Astrocyte of the hippocampus (primary cell): ENCODE measurements at regions not wholly inside any gene's neighbourhood (a gene's known extent, or its start where the extent isn't known, plus 50 kb on each side); places are given as distances from the start of the nearest gene placed in this dataset.
A peak's percentile ranks its signal among the peaks of the same experiment; 100 is the strongest.

Experiments
- DNase-seq: peaks from one replicate; pipeline ENCODE4 v3.0.0; 2011; ENCODE audit warnings: low read depth, low spot score

- DNase-seq: peak; percentile 62
These were observed 123.4 kb upstream of the FOXD3 start for GRCh38 chr1:63198871-63199394.

DNA sequence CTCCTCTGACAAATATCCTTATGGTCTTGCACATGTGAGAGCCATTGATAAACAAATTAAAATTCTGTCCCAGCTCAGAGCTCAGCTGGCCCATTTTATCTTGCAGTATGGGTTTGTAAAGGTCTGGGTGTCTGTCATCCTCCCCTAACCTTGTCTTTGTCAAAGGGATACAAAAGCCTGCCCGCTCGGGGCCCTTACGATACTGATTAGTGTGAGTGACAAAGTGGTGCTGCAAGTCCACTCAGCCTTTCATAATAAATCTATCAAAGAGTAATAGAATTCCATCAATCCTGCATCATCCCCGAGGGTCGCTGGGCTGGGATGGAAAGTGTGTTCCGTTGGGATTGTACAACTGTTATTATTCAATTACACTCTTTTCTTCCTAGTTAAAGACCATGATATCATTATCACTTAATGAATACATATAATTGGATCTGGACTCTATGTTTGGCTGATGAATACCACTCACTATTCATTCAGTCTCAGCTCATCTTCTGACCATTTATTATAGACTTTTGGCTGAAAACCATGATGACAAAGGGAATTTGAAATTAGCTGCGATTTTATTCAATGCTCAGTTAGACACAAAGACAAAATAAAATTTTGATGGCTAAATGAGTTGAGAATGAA lies 122.5 kb upstream of the FOXD3 start:
- no peak for DNase-seq

- no peak for DNase-seq
These were observed 121.7 kb upstream of the FOXD3 start for GRCh38 chr1:63200676-63201075.

DNA sequence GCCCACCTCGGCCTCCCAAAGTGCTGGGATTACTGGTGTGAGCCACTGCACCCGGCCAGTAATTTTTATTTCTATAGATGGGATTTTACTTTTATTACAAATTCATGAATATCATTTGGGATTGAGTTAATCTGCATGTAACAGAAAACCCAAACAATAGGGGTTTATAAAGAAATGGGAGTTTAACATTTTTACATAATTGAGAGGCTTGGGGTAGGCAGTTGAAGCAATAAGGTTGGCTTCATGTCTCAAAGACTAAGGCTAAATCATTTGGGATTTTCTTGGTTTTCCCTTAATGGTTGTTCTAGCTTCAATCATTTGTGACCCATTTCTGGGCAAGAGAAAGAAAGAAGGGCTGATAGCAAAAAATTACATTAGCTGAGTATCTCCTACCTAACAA lies 118.7 kb upstream of the FOXD3 start:
- no peak for DNase-seq

DNA sequence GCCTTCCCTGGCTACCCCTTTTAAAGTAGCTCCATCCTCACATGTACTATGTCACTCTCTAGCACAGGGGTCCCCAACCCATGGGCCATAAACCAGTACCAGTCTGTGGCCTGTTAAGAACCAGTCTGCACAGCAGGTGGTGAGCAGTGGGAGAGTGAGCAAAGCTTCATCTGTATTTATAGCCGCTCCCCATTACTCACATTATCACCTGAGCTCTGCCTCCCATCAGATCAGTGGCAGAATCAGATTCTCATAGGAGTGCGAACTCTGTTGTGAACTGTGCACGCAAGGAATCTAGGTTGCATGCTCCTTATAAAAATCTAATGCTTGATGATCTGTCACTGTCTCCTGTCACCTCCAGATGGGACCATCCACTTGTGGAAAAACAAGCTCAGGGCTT lies 116.6 kb upstream of the FOXD3 start:
- DNase-seq: no peak

- DNase-seq: no peak
These were observed 107.8 kb upstream of the FOXD3 start for GRCh38 chr1:63214553-63214952.

DNA sequence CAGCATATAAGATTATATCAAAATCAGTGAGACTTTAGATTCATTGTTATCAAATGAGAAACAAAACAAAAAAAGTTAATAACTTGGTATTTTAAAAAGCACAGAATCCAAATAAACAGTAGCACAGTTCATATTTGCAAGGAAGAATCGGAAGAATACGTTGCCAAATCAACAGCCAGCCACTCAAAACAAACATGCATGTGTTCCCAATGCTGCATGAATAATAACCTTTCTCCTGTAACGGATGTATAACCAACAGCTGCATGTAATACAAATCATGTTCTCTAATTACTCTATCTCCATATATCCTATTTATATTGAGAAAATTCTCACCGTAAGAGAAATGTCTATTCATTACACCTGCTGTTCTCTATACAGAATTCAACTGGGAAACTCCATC lies 98.9 kb upstream of the FOXD3 start:
- DNase-seq: no peak

GRCh38 chr1:63230722-63231121 lies 91.6 kb upstream of the FOXD3 start:
- no peak for DNase-seq

GRCh38 chr1:63238721-63239120 lies 83.6 kb upstream of the FOXD3 start:
- DNase-seq: no peak

- DNase-seq: no peak
These were observed 77.2 kb upstream of the FOXD3 start for GRCh38 chr1:63245186-63245585.

- DNase-seq: no peak
These were observed 74.2 kb upstream of the FOXD3 start for GRCh38 chr1:63248216-63248615.

DNA sequence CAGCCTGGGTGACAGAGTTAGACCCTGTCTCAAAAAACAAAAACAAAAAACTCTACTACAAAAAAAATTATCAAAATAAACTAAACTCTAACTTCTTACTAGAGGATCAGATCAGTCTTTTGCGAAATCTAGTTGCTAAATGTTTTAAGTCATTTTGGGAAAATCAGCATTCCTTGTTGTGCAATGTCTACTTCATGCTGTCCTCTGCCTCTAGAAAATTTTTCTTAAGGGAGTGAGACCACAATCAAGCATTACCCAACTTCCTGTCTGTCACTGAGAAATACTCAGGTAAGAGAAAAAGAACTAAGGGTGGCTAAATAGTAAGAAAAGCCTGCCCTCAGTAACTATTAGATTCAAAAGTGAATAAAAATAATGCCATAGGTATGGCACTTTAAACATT lies 67.2 kb upstream of the FOXD3 start:
- no peak for DNase-seq

DNA sequence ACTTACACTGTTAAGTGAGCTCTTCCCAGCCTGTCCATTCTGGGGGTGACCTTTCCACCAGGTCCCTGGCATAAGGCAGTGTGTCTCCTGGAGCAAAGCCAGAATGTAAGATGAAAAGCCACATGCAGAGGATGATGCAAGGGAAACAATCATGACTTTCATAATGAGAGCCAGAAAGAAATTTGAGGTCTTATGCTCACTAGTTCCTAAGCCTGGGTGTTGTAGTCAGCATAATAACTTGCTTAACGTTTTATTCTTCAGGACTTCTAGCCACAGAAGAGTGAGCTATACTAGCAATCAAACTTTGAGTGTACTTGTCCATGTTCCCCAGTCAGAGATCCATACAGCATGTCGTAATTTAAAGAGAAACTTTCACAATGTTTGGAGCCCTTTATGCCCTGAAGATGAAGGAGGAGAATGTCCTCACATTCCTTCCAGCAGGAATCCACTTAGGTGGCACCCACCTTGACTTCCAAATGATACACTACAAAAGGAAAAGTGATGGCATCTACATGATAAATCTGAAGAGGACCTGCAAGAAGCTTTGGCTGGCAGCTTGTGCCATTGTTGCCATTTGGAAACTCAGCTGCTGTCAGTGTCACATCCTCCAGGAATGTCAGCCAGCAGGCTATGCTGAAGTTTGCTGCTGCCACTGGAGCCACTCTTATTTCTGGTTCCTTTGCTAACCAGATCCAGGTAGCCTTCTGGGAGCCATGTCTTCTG lies 60.5 kb upstream of the FOXD3 start:
- no peak for DNase-seq

- DNase-seq: no peak
These were observed 60.0 kb upstream of the FOXD3 start for GRCh38 chr1:63262459-63262770.

GRCh38 chr1:63264161-63264560 lies 58.2 kb upstream of the FOXD3 start:
- no peak for DNase-seq

DNA sequence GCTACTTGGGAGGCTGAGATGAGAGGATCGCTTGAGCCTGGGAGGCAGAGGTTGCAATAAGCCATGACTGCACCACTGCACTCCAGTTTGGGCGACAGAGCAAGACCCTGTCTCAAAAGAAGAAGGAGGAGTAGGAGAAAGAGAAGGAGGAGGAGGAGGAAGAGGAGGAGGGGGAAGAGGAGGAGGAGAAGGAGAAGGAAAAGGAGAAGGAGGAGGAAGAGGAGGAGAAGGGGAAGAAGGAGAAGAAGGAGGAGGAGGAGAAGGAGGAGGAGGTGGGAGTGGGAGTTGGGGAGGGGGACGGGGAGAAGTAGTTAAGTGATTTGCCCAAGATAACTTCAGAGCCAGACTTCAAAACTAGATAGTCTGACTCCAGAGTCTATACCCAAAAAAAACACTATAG lies 55.5 kb upstream of the FOXD3 start:
- no peak for DNase-seq

GRCh38 chr1:63268876-63269275 lies 53.5 kb upstream of the FOXD3 start:
- peak; percentile 16 for DNase-seq

DNA sequence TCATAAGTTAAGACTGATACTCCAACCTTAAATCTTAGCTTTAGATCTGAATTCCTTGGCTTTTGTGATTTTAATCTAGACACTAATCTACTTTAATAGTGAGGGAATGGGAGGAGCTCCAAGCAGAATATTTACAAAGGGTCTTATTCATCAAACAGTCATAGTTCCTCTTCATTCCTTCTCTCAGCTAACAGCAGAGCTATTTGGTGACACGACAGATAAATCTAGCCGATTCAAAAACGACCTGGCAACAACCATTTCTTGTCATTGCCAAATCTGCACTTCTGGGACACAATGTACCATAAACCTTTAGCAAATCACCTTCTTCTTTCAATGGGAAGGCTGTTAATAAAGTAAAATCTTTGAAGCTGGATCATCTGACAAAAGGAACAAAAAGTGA lies 52.8 kb upstream of the FOXD3 start:
- no peak for DNase-seq
